K562 (cell line): ENCODE measurements at regions not wholly inside any gene's neighbourhood (a gene's known extent, or its start where the extent isn't known, plus 50 kb on each side); places are given as distances from the start of the nearest gene placed in this dataset.

ENCODE experiments used
- HOXB6 ChIP-seq: fragments of 250-450 bp; sonication (Bioruptor Pico); IDR thresholded peaks from 2 replicates; pipeline ENCODE4 v1.5.1; 2022; ENCODE audit warnings: mild to moderate bottlenecking, borderline replicate concordance
- ZNF583 ChIP-seq: fragments of 250-450 bp; sonication (Bioruptor Pico); IDR thresholded peaks from 2 replicates; pipeline ENCODE4 v1.4.0; 2020
- TF ChIP-seq, protein P1 (sequence below), 2 experiments: fragments of 450-650 bp in 1 of 2; sonication (generic) in 1 of 2; formaldehyde crosslinking in 1 of 2; IDR thresholded peaks; 2 replicates each; pipeline versions ENCODE4 v1.7.1 to v1.9.0; 2016 to 2022; ENCODE audit warnings: inconsistent platforms in 1 of 2, mild to moderate bottlenecking in 1 of 2, missing genetic modification reagents in 1 of 2
- TF ChIP-seq, protein P2 (sequence below): fragments of 450-650 bp; IDR thresholded peaks from 2 replicates; pipeline ENCODE4 v1.6.1; 2017; ENCODE audit warnings: mild to moderate bottlenecking, moderate library complexity
- TF ChIP-seq, protein P3 (sequence below): sonication (generic); formaldehyde crosslinking; IDR thresholded peaks from 2 replicates; pipeline ENCODE4 v1.8.0; 2022; ENCODE audit warnings: missing genetic modification reagents, mild to moderate bottlenecking, borderline replicate concordance

DNA sequence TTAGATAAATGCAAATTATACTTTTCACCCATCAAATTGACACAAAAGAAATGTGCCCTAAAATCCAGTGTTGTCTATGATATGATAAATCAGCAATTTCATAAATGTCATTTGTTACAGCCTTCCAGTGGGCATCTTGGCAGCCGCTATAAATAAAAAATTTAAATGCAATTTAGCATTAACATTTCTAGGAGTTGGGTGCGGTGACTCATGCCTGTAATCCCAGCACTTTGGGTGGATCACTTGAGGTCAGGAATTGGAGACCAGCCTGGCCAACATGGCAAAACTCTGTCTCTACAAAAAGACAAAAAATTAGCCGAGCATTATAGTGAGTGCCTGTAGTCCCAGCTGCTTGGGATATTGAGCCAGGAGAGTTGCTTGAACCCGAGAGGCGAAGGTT lies 65.9 kb upstream of the POMGNT2 start (continued):
- TF ChIP-seq, protein P1, sequence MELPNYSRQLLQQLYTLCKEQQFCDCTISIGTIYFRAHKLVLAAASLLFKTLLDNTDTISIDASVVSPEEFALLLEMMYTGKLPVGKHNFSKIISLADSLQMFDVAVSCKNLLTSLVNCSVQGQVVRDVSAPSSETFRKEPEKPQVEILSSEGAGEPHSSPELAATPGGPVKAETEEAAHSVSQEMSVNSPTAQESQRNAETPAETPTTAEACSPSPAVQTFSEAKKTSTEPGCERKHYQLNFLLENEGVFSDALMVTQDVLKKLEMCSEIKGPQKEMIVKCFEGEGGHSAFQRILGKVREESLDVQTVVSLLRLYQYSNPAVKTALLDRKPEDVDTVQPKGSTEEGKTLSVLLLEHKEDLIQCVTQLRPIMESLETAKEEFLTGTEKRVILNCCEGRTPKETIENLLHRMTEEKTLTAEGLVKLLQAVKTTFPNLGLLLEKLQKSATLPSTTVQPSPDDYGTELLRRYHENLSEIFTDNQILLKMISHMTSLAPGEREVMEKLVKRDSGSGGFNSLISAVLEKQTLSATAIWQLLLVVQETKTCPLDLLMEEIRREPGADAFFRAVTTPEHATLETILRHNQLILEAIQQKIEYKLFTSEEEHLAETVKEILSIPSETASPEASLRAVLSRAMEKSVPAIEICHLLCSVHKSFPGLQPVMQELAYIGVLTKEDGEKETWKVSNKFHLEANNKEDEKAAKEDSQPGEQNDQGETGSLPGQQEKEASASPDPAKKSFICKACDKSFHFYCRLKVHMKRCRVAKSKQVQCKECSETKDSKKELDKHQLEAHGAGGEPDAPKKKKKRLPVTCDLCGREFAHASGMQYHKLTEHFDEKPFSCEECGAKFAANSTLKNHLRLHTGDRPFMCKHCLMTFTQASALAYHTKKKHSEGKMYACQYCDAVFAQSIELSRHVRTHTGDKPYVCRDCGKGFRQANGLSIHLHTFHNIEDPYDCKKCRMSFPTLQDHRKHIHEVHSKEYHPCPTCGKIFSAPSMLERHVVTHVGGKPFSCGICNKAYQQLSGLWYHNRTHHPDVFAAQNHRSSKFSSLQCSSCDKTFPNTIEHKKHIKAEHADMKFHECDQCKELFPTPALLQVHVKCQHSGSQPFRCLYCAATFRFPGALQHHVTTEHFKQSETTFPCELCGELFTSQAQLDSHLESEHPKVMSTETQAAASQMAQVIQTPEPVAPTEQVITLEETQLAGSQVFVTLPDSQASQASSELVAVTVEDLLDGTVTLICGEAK (IDR thresholded peaks at IDR 0.05) = no peak
- TF ChIP-seq, protein P1 (CRISPR knock-in tag; IDR thresholded peaks at IDR 0.05) = no peak
- TF ChIP-seq ZNF583 (CRISPR knock-in tag) = no peak
- TF ChIP-seq, protein P2, sequence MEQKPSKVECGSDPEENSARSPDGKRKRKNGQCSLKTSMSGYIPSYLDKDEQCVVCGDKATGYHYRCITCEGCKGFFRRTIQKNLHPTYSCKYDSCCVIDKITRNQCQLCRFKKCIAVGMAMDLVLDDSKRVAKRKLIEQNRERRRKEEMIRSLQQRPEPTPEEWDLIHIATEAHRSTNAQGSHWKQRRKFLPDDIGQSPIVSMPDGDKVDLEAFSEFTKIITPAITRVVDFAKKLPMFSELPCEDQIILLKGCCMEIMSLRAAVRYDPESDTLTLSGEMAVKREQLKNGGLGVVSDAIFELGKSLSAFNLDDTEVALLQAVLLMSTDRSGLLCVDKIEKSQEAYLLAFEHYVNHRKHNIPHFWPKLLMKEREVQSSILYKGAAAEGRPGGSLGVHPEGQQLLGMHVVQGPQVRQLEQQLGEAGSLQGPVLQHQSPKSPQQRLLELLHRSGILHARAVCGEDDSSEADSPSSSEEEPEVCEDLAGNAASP = no peak
- TF ChIP-seq HOXB6 (CRISPR knock-in tag) = no peak
- TF ChIP-seq, protein P3, sequence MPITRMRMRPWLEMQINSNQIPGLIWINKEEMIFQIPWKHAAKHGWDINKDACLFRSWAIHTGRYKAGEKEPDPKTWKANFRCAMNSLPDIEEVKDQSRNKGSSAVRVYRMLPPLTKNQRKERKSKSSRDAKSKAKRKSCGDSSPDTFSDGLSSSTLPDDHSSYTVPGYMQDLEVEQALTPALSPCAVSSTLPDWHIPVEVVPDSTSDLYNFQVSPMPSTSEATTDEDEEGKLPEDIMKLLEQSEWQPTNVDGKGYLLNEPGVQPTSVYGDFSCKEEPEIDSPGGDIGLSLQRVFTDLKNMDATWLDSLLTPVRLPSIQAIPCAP (CRISPR knock-in tag) = no peak
